ENCODE measurements at regions not wholly inside any gene's neighbourhood (a gene's known extent, or its start where the extent isn't known, plus 50 kb on each side); places are given as distances from the start of the nearest gene placed in this dataset.

- H4K20me1 ChIP-seq (ENCODE audit: insufficient read depth) = no peaks in the 10 kb centered on the region
- no peaks in the 10 kb centered on the region for H3K79me2 ChIP-seq (ENCODE audit: insufficient read depth, low read depth)
- H3K4me1 ChIP-seq (ENCODE audit: low read depth, poor library complexity, severe bottlenecking) = no peaks in the 10 kb centered on the region
- no peak overlapping the region for H3K4me2 ChIP-seq
- H3K27me3 ChIP-seq (ENCODE audit: insufficient read depth, low read depth) = no peaks in the 10 kb centered on the region
- H3K27ac ChIP-seq = no peak overlapping the region
- H3K9ac ChIP-seq = no peak overlapping the region
- no peaks in the 10 kb centered on the region for H3K36me3 ChIP-seq (ENCODE audit: insufficient read depth)
- no peak overlapping the region for H3K4me3 ChIP-seq (IDR thresholded peaks at IDR 0.05; ENCODE audit: insufficient read depth, low read depth, low read length)
- H2AFZ ChIP-seq (ENCODE audit: low read depth) = no peak overlapping the region
- TF ChIP-seq, protein P1, sequence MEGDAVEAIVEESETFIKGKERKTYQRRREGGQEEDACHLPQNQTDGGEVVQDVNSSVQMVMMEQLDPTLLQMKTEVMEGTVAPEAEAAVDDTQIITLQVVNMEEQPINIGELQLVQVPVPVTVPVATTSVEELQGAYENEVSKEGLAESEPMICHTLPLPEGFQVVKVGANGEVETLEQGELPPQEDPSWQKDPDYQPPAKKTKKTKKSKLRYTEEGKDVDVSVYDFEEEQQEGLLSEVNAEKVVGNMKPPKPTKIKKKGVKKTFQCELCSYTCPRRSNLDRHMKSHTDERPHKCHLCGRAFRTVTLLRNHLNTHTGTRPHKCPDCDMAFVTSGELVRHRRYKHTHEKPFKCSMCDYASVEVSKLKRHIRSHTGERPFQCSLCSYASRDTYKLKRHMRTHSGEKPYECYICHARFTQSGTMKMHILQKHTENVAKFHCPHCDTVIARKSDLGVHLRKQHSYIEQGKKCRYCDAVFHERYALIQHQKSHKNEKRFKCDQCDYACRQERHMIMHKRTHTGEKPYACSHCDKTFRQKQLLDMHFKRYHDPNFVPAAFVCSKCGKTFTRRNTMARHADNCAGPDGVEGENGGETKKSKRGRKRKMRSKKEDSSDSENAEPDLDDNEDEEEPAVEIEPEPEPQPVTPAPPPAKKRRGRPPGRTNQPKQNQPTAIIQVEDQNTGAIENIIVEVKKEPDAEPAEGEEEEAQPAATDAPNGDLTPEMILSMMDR (conservative IDR thresholded peaks at IDR 0.05; ENCODE audit: low read depth, low read length) = no peak
Observed at GRCh38 chr5:96503501-96504236, 70.6 kb upstream of the PCSK1 start.

GRCh38 chr5:96506376-96506775, 73.3 kb upstream of the PCSK1 start:
- Histone ChIP-seq H3K27me3 (ENCODE audit: insufficient read depth, low read depth) (no peaks in the 10 kb centered on the region), H3K79me2 (ENCODE audit: insufficient read depth, low read depth) (no peaks in the 10 kb centered on the region), H2AFZ (ENCODE audit: low read depth) (no peak overlapping the region), H3K36me3 (ENCODE audit: insufficient read depth) (no peaks in the 10 kb centered on the region), H3K27ac (no peak overlapping the region), H3K4me1 (ENCODE audit: low read depth, poor library complexity, severe bottlenecking) (no peaks in the 10 kb centered on the region), H4K20me1 (ENCODE audit: insufficient read depth) (no peaks in the 10 kb centered on the region), H3K4me3 (IDR thresholded peaks at IDR 0.05; ENCODE audit: insufficient read depth, low read depth, low read length) (no peak overlapping the region), H3K9ac (no peak overlapping the region), H3K4me2 (no peak overlapping the region)
- TF ChIP-seq, protein P1 (conservative IDR thresholded peaks at IDR 0.05; ENCODE audit: low read depth, low read length) = no peak

GRCh38 chr5:96506866-96507527, 73.9 kb upstream of the PCSK1 start:
- Histone ChIP-seq H3K4me2 (no peak overlapping the region), H3K27ac (no peak overlapping the region), H3K79me2 (ENCODE audit: insufficient read depth, low read depth) (no peaks in the 10 kb centered on the region), H3K4me3 (IDR thresholded peaks at IDR 0.05; ENCODE audit: insufficient read depth, low read depth, low read length) (no peak overlapping the region), H3K36me3 (ENCODE audit: insufficient read depth) (no peaks in the 10 kb centered on the region), H4K20me1 (ENCODE audit: insufficient read depth) (no peaks in the 10 kb centered on the region), H3K27me3 (ENCODE audit: insufficient read depth, low read depth) (no peaks in the 10 kb centered on the region), H3K9ac (no peak overlapping the region), H2AFZ (ENCODE audit: low read depth) (no peak overlapping the region), H3K4me1 (ENCODE audit: low read depth, poor library complexity, severe bottlenecking) (no peaks in the 10 kb centered on the region)
- TF ChIP-seq, protein P1 (conservative IDR thresholded peaks at IDR 0.05; ENCODE audit: low read depth, low read length) = no peak

- Histone ChIP-seq H3K9ac (no peak overlapping the region), H3K4me3 (IDR thresholded peaks at IDR 0.05; ENCODE audit: insufficient read depth, low read depth, low read length) (no peak overlapping the region), H3K27ac (no peak overlapping the region), H3K27me3 (ENCODE audit: insufficient read depth, low read depth) (no peaks in the 10 kb centered on the region), H3K79me2 (ENCODE audit: insufficient read depth, low read depth) (no peaks in the 10 kb centered on the region), H3K4me2 (no peak overlapping the region), H3K36me3 (ENCODE audit: insufficient read depth) (no peaks in the 10 kb centered on the region), H2AFZ (ENCODE audit: low read depth) (no peak overlapping the region), H3K4me1 (ENCODE audit: low read depth, poor library complexity, severe bottlenecking) (no peaks in the 10 kb centered on the region), H4K20me1 (ENCODE audit: insufficient read depth) (no peaks in the 10 kb centered on the region)
- TF ChIP-seq, protein P1 (conservative IDR thresholded peaks at IDR 0.05; ENCODE audit: low read depth, low read length) = no peak
Observed at GRCh38 chr5:96509316-96509715, 76.3 kb upstream of the PCSK1 start.

Data from KMS-11 (cell line).